ENCODE measurements at regions not wholly inside any gene's neighbourhood (a gene's known extent, or its start where the extent isn't known, plus 50 kb on each side); places are given as distances from the start of the nearest gene placed in this dataset.

DNA sequence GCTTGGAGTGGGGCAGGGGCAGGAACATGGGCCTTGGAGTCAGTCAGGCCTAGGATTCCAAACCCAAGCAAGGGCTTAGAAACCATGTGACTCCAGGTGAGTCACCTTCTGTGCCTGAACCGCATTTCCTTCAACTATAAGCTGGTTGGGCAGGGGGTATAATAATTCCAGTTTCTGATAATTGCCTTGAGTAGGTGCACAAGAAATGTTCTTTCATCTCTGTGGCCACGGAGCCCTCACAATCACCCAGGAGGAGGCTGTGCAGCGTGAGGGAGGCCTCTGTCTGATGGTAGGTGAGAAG, 112.1 kb upstream of the HAAO start:
- DNase-seq (ENCODE audit: low read depth) = no peak
- no peak for TF ChIP-seq POLR2A (IDR thresholded peaks at IDR 0.05; ENCODE audit: extremely low read depth, insufficient read length)
- TF ChIP-seq, protein P1, sequence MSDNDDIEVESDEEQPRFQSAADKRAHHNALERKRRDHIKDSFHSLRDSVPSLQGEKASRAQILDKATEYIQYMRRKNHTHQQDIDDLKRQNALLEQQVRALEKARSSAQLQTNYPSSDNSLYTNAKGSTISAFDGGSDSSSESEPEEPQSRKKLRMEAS (IDR thresholded peaks at IDR 0.05; ENCODE audit: low read depth, low read length) = no peak
- no peak for TF ChIP-seq MYC (IDR thresholded peaks at IDR 0.05; ENCODE audit: low read depth, low read length)
- TF ChIP-seq, protein P2, sequence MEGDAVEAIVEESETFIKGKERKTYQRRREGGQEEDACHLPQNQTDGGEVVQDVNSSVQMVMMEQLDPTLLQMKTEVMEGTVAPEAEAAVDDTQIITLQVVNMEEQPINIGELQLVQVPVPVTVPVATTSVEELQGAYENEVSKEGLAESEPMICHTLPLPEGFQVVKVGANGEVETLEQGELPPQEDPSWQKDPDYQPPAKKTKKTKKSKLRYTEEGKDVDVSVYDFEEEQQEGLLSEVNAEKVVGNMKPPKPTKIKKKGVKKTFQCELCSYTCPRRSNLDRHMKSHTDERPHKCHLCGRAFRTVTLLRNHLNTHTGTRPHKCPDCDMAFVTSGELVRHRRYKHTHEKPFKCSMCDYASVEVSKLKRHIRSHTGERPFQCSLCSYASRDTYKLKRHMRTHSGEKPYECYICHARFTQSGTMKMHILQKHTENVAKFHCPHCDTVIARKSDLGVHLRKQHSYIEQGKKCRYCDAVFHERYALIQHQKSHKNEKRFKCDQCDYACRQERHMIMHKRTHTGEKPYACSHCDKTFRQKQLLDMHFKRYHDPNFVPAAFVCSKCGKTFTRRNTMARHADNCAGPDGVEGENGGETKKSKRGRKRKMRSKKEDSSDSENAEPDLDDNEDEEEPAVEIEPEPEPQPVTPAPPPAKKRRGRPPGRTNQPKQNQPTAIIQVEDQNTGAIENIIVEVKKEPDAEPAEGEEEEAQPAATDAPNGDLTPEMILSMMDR (IDR thresholded peaks at IDR 0.05; ENCODE audit: low read depth, low read length) = no peak
- no peak overlapping the region for H3K4me3 ChIP-seq (ENCODE audit: low read depth, low read length)

DNA sequence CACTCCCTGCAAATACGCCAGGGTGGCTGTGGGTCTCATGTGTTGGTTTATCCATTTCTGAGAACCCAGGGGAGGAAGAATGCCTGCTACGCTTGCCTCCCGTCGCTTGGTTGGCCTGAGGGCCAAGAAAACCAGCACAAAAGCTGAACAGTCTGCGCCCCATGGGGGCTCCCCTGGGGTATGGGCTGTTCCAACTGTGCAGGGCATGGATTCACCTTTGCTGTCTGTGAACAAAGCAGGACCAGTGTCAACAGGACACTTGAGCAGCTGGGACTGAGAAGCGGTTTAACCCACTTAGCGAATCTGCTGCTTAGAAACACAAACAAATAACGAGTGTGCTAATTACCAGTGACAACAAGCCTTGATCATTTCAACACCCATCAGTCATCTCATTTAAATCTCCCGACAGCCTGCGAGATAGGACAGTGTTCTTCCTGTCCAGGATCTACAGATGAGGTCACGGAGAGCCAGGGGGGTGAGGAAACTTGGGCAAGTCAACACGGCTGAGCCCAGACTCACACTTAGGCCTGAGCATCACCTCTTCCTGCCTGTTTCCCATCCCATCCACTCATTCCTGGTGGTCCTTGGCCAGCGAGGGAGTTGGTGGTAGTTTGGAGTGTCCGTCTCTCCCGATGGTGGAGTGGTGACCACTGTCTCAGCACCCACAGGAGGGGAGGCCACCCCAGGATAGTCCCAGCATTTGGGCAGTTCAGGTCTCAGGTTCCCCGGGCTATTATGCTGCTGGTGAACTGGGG, 111.6 kb upstream of the HAAO start:
- no peak overlapping the region for H3K4me3 ChIP-seq (ENCODE audit: low read depth, low read length)
- no peak for DNase-seq (ENCODE audit: low read depth)
- TF ChIP-seq POLR2A (IDR thresholded peaks at IDR 0.05; ENCODE audit: extremely low read depth, insufficient read length) = no peak
- TF ChIP-seq, protein P1 (IDR thresholded peaks at IDR 0.05; ENCODE audit: low read depth, low read length) = no peak
- no peak for TF ChIP-seq MYC (IDR thresholded peaks at IDR 0.05; ENCODE audit: low read depth, low read length)
- TF ChIP-seq, protein P2 (IDR thresholded peaks at IDR 0.05; ENCODE audit: low read depth, low read length) = no peak

DNA sequence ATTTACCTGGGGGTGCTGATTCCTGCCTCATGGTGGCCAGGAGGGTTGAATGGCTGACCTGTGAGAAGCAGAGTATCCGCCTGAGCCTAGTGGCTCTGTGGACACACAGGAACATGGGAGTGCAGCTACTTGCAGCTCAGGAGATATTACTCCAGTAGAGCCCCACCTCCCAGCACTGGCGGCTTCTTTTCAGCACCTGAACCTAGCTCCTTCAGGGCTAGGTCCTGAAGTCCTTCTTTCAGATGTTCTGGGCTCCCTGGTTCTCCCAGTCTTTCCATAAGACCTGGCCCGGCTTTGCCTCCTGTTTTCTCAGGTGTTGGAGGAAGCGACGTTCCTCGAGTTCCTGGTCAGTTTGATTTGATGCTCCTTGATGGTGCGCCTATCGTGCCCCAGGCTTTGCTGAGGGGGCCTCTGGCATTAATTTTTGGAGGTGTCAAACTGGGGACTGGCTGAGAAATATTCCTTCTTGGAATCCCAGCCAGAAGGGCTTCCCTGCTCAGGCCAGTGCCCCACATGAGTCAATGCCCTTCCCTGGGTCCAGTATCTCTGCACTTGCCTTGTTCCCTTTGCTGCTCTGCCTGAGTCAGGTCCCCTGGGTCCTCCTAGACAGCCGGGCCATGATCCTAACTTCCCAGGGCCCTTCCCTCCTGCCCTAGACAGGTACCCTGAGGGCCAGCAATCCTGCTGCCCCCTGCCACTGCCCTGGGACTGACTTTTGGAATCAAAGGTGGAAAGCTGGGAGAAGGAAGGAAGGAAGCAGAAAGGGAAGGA, 110.7 kb upstream of the HAAO start:
- no peak for DNase-seq (ENCODE audit: low read depth)
- TF ChIP-seq MYC (IDR thresholded peaks at IDR 0.05; ENCODE audit: low read depth, low read length) (no peak), POLR2A (IDR thresholded peaks at IDR 0.05; ENCODE audit: extremely low read depth, insufficient read length) (no peak)
- TF ChIP-seq, protein P2 (IDR thresholded peaks at IDR 0.05; ENCODE audit: low read depth, low read length) = no peak
- TF ChIP-seq, protein P1 (IDR thresholded peaks at IDR 0.05; ENCODE audit: low read depth, low read length) = no peak
- H3K4me3 ChIP-seq (ENCODE audit: low read depth, low read length) = no peak overlapping the region

DNA sequence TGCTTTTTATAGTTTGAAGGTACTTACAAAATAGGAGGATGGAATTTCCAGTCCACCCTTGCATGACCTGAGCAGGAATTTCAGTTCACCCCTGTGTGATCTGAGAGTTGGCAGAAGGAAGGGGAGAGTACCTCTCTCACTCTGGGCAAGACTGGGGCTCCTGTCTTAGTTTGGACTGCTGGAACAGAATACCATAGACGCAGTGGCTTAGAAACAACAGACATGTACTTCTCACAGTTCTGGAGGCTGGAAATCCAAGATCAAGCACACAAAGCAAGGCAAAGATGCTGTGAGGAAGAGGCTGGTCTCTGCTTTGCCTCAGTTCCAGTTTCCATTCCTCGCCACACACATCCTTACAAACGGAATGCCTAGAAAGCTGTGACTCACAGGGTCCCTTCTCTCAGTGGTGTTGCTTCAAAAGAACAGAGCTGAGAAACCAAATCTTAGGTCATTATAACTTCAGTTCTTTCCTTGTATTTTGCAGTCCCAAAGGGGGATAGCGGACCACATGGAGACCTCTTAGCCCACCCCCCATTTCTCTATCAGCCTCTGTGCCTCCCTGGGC, 108.8 kb upstream of the HAAO start:
- TF ChIP-seq, protein P1 (IDR thresholded peaks at IDR 0.05; ENCODE audit: low read depth, low read length) = no peak
- TF ChIP-seq POLR2A (IDR thresholded peaks at IDR 0.05; ENCODE audit: extremely low read depth, insufficient read length) (no peak), MYC (IDR thresholded peaks at IDR 0.05; ENCODE audit: low read depth, low read length) (no peak)
- TF ChIP-seq, protein P2 (IDR thresholded peaks at IDR 0.05; ENCODE audit: low read depth, low read length) = no peak
- no peak overlapping the region for H3K4me3 ChIP-seq (ENCODE audit: low read depth, low read length)
- no peak for DNase-seq (ENCODE audit: low read depth)

DNA sequence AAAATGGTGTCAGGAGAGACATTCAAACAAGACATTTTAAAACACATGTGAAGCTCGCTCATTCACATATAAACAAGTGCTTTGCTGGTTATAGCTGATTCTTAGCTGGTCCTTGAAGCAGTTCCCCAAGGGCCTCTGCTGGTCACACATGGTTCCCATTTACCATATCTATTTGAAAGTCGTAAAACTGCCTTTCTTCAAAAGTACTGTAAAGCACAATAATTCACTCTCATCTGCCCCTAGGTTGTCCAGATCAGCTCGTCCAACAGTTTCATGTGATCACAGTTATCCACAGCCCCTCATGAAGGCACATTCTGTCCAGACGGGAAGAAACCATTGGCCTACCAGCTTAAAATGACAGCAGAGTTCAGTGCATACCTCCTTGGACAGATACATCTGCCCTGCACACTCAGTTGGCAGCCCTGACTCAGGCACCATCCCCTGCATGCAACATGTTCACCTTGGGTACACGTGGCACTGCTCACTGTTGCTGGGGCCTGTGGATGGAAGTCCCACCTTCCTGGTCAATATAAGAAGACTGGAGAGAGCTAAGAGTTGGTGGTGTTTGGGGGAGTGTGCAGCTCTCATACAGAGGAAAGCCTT, 108.0 kb upstream of the HAAO start:
- TF ChIP-seq MYC (IDR thresholded peaks at IDR 0.05; ENCODE audit: low read depth, low read length) = no peak
- TF ChIP-seq, protein P1 (IDR thresholded peaks at IDR 0.05; ENCODE audit: low read depth, low read length) = peak; percentile 11; the same call in 1 of the 2 replicates
- no peak for TF ChIP-seq POLR2A (IDR thresholded peaks at IDR 0.05; ENCODE audit: extremely low read depth, insufficient read length)
- no peak overlapping the region for H3K4me3 ChIP-seq (ENCODE audit: low read depth, low read length)
- peak; percentile 49 for DNase-seq (ENCODE audit: low read depth)
